CD4-positive, alpha-beta T cell treated with Interferon gamma for 1 hour (primary cell): ENCODE measurements at regions not wholly inside any gene's neighbourhood (a gene's known extent, or its start where the extent isn't known, plus 50 kb on each side); places are given as distances from the start of the nearest gene placed in this dataset.

ENCODE experiments used
- DNase-seq: peaks from one replicate; pipeline ENCODE4 v3.0.0-alpha.2; 2020

GRCh38 chr2:238793306-238793705 is 54.6 kb upstream of the TWIST2 start:
- DNase-seq: no peak

GRCh38 chr2:238793801-238794449 is 54.0 kb upstream of the TWIST2 start:
- DNase-seq: no peak

- DNase-seq: no peak
Measured at GRCh38 chr2:238796223-238796885, 51.5 kb upstream of the TWIST2 start.

- DNase-seq: no peak
Measured at GRCh38 chr2:238797537-238797936, 50.3 kb upstream of the TWIST2 start.
